NCI-H1417 treated with DMSO at 0.1 percent for 48 hours (cell line): ENCODE measurements at regions not wholly inside any gene's neighbourhood (a gene's known extent, or its start where the extent isn't known, plus 50 kb on each side); places are given as distances from the start of the nearest gene placed in this dataset.

Experiments used
- DNase-seq: peaks from one replicate; lab custom pipeline; 2025; lab: John Stamatoyannopoulos, UW

DNA sequence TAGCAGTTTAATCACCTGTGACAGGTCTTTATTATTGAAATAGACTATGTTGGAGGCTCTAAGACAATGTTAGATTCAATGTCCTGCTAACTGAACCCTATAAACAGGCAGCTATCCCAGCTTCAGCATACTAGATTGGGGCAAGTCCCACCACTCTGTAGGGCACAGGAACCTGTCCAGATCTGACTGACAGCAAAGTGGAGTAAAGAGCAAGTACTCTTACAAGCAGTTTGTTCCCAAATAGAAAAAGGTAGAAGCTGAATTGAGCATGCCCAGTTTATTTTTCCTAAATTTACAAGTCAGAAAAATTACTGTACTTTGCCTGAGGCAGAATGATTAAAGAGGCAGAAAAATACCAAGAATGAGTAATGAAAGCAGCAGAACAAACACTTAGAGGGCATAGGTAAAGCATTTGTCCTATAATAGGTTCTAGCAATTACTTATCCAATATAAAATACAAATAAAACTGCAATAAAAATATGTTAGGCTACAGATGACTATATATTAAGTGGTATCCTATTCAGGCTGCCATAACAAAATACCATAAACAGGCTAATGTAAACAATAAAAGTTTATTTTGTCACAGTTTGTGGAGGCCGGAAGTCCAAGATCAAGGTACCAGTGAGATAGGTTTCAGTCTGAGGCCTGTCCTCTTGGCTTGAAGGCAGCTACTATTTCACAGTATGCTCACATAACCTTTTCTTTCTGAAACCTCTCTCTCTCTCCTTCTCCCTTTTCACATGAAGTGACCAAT, 868.2 kb downstream of the C12orf50 start:
- DNase-seq = no peak

DNA sequence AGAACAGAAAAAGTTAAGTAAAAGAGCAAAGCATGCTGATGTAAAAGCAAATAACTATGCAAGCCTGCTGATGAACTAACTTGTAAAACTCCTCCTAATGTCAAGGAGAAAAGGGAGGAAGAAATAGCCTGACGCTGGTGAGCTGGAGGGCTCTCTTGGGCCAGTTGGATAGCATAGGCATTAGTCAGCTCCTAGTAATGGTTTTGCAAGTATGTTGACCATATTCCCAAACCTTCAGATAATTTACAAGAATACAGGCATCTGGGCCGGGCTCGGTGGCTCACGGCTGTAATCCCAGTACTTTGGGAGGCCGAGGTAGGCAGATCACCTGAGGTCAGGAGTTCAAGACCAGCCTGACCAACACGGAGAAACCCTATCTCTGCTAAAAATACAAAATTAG, 871.4 kb downstream of the C12orf50 start:
- DNase-seq = no peak

DNA sequence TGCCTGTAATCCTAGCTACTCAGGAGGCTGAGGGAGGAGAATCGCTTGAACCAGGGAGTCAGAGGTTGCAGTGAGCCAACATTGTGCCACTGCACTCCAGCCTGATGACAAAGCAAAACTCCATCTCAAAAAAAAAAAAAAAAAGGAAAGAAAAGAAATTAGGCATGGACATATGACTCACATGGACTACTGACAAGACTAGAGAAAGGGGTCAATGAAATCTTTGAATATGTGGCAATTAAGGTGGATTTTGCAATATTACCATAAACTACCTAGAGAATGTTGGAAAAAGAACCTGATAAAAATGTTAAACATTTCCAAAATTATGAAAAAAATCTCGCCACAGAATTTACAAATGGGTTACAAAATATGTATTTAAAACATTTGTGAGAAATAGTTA, 873.6 kb downstream of the C12orf50 start:
- no peak for DNase-seq

DNA sequence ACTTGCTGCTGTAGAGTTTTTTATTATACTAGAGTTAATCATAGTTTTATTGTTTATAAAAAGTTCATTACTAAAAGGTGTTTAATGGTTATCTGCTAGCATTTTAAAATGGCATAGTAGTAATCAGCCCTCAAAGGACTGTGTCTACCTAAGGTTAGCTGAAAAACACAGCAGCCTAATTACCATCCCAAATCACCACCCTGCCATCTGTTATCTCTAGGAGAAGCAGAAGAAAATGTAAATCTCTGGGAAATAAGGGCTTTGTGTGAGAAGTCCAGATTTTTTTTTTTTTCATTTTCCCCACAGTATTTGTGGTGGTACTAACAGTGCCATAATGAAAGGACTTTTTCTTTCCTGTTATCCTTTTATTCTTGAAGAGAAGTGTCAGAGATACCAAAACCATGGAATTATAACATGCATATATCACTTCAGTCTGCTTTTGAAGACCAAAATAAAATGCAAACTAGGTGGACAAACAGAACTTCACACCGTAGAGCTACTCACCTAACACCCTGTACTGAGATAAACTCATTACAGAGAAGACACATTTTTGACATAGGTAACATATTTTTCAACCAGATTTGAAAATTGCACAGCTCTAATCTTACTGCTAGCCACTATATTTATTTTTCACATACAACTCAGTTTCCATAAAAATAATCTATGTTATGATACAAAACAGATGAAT, 876.2 kb downstream of the C12orf50 start:
- DNase-seq = no peak

DNA sequence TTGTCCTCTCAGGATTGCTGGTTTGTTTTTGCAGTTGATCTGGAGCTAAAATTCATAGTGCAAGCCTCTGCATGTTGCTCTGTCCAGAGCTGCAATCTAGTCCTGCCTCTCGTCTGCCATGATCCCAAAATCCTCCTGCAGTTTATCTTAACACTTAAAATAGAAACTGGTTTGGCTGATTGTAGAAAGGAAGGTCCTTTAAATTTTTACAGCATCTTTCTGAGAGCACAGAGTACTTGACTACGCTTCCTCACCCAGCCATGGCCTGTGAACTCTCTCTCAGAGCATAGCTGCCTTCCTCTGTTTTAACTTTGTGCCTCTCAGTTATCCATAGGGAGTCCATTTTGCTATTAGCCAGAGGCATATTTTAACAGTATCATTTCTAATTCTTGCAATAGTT, 877.1 kb downstream of the C12orf50 start:
- DNase-seq = no peak

DNA sequence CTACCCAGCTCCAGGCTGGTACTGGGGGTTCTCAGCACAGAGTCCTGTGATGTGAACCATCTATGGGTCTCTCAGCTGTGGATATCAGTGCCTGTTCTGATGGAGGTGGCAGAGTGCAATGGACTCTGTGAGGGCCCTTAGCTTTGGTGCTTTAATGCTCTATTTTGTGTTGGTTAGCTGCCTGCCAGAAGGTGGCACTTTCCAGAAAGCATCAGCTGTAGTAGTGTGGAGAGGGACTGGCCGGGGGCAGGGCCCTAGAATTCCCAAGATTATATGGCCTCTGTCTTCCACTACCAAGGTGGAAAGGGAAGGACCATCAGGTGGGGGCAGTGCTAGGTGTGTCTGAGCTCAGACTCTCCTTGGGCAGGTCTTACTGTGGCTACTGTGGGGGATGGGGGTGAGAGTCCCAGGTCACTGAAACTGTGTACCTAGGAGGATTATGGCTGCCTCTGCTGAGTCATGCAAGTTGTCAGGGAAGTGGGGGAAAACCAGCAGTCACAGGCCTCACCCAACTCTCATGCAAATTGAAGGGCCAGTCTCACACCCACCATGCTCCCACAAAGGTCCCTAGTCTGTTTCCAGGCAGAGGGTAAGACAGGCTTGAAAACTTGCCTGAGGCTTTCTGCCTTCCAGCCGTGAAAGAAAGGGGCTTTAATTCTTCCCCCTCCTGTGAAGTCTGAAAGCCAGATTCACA, 878.1 kb downstream of the C12orf50 start:
- DNase-seq = no peak

DNA sequence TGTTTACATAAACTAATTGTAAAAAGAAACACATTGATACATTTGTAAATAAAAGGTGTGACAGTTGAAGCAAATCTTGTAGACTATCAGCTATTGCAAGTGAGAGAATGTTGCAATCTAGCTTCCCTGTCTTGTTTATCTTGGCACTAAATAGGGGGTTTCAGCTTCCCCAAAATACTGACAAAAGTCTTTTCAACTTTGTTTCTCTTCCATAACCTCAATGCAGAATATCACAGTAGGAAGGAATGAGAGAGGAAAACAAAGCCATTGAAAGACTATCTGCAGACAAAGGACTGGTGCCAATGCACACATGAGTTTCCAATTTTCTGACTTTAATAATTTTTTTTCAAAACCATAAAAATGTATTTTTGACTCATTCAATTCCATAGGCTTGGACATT, 886.2 kb upstream of the MGAT4C start:
- no peak for DNase-seq

DNA sequence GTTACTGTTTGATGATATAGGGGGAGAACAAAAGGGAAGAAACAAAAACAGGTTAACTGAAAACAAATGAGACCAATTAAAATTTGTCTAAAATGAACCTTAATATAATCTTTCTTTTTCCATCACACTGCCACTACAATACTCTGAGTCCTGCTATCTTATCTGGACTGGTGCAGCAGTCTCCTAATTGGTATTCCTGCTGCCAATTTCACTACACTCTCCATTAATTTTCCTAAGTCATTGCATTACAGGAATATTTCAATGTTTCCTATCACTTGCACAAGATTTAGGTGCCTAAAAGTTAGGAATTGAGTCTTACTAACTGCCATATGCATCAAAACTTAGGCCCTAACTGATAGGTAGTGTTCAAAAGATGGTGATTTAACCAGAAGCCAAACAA, 884.9 kb upstream of the MGAT4C start:
- DNase-seq = no peak

DNA sequence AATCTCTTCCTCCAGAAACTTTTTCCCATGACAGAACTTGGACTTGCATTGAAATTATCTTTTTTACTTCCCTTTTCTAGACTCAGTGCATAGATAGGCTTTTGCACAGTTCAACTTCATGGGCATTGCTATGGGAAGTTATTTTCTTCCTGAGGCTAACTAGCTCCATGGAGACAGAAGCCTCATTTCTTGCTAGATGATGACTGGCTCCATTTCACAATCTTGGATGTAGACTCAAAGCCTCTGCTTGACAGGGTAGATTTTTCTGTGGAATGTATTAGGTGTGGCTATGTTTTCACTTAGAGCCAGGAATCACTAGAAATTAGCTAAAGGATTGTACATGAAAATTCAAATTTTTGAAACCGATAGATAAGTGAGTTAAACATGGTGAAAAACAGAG, 884.1 kb upstream of the MGAT4C start:
- DNase-seq = no peak

DNA sequence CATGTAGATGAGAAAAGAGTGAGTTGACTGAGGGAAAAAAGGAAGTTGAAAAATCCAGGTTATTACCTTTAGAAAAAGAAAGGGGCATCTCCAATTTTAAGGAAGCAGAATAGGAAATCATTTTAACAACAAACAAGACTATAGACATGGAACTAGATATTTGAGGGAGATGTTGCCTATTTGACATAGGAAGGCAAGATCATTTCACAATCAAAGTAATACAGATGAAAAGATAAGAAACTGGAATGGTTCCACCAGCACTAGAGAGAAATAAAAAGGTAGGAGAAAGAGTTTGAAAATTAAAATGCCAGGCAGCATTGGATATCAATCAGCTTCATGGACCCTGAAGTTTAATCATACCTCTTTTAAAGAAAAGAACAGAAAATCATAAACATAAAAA, 881.0 kb upstream of the MGAT4C start:
- DNase-seq = no peak

DNA sequence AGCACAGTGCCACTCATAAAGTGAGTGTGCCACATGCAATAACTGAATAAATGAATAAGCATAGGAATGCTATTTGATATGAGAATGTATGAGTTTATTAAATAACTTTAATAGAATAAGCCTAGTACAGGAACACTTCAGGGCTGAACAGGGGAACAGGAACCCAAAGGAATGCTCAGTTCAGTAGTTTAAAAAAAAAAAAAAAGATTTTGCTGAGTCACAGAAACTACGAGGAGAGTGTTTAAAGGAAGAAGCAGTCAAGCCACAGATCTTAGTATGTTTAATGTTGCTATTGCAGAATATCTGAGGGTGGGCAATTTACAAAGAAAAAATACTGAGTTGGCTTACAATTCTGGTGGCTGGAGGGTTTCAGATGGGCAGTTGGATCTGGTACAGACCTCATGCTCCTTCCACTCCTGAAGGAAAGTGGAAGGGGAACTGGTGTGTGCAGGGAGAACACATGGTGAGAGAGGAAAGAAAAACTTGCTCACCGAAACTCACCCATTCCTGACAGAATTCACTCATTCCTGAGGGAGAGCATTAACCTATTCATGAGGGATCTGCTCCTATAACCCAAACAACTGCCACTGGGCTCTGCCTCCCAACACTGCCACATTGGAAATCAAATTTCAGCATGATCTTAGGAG, 880.3 kb upstream of the MGAT4C start:
- no peak for DNase-seq

DNA sequence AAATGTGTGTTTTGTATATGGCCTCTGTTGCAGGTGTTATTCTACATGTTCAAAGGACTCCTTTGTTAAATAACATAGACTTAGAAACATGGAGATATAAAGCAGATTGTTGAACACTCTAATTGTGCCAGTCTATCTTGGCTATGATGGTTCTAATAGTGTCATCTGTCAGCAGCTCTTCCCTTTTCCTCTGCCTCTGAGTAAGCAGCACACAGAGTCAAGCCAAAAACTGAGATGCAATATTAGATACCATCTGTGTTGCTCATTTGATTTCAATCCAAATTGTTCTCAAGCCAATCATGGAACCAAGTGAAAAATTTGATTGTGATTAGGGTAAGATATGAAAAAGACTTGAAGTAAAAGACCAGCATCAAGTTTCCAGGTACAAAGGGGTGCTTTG, 871.1 kb upstream of the MGAT4C start:
- no peak for DNase-seq

DNA sequence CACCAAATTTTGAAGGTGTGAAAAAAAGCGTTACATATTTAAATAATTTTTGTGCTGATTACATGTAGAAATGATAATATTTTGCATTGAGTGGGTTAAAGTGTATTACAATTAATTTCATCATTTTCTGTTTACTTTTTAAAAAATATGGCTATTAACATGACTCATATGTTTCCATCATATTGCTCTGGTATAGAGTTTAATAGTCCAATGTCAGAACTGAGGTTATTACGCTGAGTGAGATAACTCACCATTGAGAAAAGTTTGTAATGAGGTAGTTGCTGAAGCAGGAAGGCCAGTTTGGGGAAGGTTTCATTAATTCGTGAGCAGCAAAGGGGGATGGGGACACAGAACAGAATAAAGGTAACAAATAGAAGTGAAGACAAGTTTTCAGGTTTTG, 865.7 kb upstream of the MGAT4C start:
- DNase-seq = no peak

DNA sequence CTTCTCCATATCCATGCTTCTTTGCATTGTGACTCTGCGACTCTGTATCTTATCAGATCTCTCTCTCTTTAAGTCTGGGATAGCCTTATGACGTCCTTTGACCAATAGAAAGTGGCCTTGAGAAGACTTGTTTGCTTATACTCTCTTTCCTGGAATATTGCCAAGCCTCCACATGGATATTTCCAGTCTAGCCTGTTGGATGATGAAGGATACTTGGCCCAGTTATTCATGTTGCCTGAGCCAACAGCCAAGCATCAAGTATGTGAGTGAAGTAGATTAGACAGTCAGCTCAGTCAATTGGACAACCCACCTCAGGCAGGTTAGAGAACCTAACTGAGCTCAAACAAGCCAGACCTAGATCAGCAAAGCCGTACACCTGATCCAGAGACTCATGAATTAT, 864.2 kb upstream of the MGAT4C start:
- no peak for DNase-seq

DNA sequence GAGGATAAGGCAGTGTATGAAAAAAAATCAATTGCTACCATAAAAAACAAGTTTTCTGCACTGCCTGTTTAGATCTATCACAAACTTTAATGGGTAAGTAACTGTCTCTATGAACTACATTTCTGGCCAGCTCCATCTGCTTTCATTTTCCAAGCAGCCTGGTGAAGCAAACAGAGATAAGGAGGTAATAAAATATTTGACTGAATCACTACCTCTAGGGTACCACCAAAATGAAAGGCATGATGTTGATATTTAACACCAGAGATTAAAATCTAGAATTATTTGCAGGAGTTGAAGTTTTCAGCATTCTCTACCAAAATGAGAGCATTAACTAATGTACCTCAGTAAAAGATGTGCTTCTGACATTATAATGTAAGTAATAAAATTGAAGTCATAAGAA, 863.5 kb upstream of the MGAT4C start:
- no peak for DNase-seq

DNA sequence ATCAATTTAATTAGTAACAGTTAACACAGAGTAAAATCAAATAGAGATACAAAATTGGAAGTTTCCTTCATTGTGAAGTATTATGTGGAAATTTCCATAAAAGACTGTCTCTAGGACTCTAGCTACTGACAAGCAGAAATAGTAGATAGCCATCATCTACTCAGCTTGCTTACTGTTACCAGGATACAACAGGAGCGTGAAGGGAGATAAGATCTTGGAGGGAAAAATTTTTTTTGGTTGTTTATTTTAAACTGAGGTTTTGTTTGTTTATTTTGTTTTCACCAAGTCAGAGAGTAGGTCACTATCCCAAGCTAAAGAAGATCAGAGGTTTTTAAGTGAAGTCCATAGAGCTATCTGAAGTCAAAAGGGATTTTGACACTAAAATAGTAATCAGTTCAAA, 861.3 kb upstream of the MGAT4C start:
- no peak for DNase-seq

DNA sequence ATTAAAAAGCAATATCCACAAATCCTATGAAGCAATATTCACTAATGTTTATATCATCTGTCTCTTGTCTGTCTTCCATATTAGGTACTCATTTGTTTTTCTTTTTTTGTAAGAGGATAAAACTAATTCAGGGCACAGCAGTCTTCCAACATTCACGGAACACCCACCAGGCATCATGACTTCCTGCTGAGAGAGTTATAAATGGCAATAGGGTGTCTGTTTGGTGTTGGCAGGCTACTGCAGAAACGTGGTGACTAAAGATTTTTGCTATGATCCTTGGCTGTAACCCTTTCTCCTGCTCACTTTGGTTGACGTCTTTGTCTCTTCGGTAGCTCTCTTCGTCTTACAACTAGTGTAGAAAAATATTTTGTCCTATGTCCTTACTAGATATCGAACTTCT, 860.6 kb upstream of the MGAT4C start:
- no peak for DNase-seq

DNA sequence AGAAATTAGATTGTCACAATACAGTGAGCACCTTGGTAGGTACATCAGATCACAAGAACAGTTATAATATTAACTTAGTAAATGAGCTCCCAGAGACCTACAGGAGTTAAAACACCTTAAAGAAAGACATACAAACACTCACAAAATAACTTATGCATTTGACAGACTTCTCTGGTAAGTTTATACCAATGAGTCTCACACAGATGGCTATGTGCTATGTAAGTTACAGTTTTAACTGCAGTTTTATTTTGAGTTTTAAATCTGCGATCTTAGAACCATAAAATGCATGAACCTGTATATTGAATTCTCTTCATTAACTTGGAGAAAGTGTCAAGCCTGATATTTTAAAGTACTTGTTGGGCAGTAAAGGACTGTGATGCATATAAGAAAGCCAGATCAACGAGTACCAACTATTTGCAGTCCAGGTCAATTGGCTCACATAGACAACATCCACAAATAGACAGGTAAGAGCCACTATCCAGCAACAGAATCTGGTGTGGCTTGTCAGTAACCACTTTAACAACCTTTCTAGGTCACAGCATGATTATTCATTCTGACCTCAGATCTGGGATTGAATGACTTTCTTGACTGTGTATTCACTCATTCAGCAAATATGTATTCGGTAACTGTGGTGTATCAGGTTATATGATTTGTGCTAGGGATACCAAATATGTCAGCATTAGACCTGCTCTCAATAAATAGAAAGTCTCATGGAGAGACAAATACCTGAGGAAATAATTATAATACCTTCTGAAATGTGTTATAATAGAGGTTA, 856.6 kb upstream of the MGAT4C start:
- no peak for DNase-seq

DNA sequence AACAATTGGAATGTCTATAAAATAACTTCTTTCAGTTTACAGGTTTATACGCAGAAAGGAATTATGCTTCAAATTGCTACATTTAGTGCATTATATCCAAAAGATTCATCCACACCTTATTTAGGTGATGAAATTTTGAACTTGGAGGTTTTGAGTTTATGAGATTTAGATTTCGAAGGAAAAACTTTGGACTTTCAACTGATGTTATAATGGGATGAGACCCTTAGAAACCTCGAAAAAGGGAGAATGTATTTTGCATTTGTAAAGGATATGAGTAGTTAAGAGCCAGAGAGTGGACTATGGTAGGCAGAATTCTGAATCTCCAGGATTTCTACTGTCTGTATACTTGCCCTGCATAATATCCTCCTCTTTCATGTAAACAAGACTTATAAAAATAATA, 851.6 kb upstream of the MGAT4C start:
- no peak for DNase-seq

DNA sequence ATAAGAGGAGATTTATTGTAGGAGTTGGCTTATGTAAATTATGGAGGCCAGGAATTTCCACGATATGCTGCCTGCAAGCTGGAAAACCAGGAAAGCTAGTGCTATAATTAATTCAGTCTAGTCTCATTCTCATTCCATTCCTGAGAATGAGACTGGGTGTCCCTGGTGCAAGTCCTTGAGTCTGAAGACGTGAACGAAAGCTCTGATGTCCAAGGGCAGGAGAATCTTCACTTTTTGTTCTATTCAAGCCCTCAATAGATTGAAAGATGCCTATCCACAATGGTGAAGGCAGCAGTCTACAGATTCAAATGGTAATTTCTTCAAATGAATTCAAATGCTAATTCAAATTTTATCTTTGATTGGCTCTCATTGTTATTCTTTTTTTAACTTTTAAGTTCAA, 851.1 kb upstream of the MGAT4C start:
- no peak for DNase-seq

DNA sequence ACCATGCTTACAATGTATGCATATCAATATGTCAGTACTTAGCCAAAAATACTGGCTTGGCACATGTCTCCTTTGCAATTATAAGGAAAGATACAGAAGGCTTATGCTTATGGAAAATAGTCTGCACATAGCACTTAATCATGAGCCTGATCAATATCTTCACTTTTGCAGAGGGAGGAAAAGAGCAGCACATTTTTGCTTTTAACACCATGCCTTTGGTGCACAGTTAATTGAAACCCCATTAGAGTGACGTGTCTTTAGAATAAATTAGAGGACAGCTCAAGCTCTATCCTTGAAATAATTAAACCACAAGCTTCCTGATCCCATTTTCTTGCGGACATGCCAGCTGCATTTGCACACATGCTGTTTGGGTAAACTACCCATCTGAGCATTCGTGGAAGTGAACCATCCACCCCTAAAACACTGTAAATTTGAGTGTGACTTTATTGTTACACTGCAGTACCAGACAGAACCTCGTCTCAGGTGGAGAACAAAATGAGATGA, 839.9 kb upstream of the MGAT4C start:
- DNase-seq = no peak

DNA sequence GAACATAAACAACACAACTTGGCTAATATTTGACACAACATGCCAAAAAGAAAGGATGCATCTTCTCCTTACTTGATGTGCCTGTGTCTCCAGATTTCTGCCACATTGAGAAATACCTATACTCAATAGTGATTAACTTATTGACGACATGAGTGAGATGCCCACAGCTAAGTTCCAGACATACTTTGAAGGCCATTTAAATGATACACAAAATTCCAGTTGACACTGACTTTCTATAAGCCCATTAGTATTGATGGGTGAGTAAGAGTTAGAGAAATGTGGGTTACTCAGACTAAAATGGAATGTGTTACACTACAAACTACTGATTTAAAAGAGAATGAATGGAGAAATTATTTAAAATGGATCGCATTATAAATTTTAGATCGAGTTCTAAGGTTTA, 838.2 kb upstream of the MGAT4C start:
- no peak for DNase-seq
